ENCODE measurements at regions not wholly inside any gene's neighbourhood (a gene's known extent, or its start where the extent isn't known, plus 50 kb on each side); places are given as distances from the start of the nearest gene placed in this dataset.

GRCh38 chr16:85293458-85293857, 181.2 kb upstream of the CIBAR2 start:
- TF ChIP-seq POLR2A (IDR thresholded peaks at IDR 0.05) (no peak), CTCF (IDR thresholded peaks at IDR 0.05) (no peak)

All from thyroid gland (tissue), 4 donors.